ENCODE measurements at regions not wholly inside any gene's neighbourhood (a gene's known extent, or its start where the extent isn't known, plus 50 kb on each side); places are given as distances from the start of the nearest gene placed in this dataset.

DNA sequence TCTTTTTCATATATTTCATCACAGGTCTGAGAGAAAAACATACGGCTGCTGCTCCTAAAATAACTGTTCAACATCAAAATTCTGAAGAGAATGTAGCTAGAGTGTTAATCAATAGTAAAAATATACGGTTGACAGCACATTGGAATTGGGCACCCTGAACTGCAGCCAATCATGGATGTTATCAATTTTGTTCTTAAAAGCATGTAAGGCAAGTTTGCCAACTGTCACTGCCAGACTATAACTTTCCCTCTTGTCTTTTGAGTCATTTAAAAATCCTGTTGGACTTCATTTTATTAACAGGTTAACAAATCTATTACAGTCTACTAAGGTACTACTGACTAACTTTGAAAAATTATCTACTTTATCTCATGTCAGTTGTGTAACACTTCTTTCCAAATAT, 592.8 kb downstream of the HACE1 start:
- no peak overlapping the region for H2AFZ ChIP-seq (ENCODE audit: low read depth, low read length)
- no peak for DNase-seq (ENCODE audit: low read depth, low spot score)

More for the DNA sequence above, 592.8 kb downstream of the HACE1 start:
- Histone ChIP-seq H3K27me3 (ENCODE audit: control insufficient read depth in 2 of 2, insufficient read depth in 2 of 2, low read length in 2 of 2) (no peaks in the 10 kb centered on the region), H3K9ac (replicated peaks; ENCODE audit: extremely low read depth, insufficient read depth, low read length) (no peak overlapping the region), H3K79me2 (ENCODE audit: control insufficient read depth, insufficient read depth, low read length) (no peaks in the 10 kb centered on the region), H3K9me1 (replicated peaks; ENCODE audit: control insufficient read depth, extremely low read depth, insufficient read depth, low read length) (no peaks in the 10 kb centered on the region), H3K4me3 (replicated peaks in 1 of 3; ENCODE audit: insufficient read depth in 1 of 3, low read depth in 1 of 3, low read length in 3 of 3) (no peak overlapping the region), H3K27ac (ENCODE audit: insufficient read depth, low read depth, low read length) (no peak overlapping the region), H4K20me1 (replicated peaks; ENCODE audit: control insufficient read depth, extremely low read depth, insufficient read depth, low read length) (no peaks in the 10 kb centered on the region), H3K9me3 (replicated peaks; ENCODE audit: control insufficient read depth, insufficient read depth, low read length) (no peaks in the 10 kb centered on the region), H3K4me1 (ENCODE audit: control insufficient read depth, extremely low read depth, insufficient read depth, low read length) (no peaks in the 10 kb centered on the region), H3K36me3 (ENCODE audit: control insufficient read depth in 2 of 2, extremely low read depth in 1 of 2, insufficient read depth in 2 of 2, low read length in 2 of 2) (no peaks in the 10 kb centered on the region), H3K4me2 (ENCODE audit: insufficient read depth, low read length) (no peak overlapping the region)
- intact Hi-C loops (cut with micrococcal nuclease) (no loop called here), dilution Hi-C loops (cut with MboI; ENCODE audit: extremely low pct_ligation_motif_present, low sequenced_read_pairs) (no loop called here)
- TF ChIP-seq FOS (IDR thresholded peaks at IDR 0.05; ENCODE audit: borderline replicate concordance, insufficient read depth, low read length) (no peak), POLR2AphosphoS5 (IDR thresholded peaks at IDR 0.05; ENCODE audit: insufficient read depth, low read depth, low read length) (no peak), JUN (IDR thresholded peaks at IDR 0.05; ENCODE audit: borderline replicate concordance, insufficient read depth, insufficient read length, low read depth) (no peak), GATA2 (IDR thresholded peaks at IDR 0.05; ENCODE audit: insufficient read depth, insufficient read length, low read depth, low read length) (no peak), POLR2A (IDR thresholded peaks at IDR 0.05; ENCODE audit: low read depth, low read length) (no peak), MYC (IDR thresholded peaks at IDR 0.05; ENCODE audit: low read depth, low read length) (no peak), EZH2 (IDR thresholded peaks at IDR 0.05; ENCODE audit: borderline replicate concordance, low read depth, low read length, severe bottlenecking) (no peak)
- TF ChIP-seq, protein P1, sequence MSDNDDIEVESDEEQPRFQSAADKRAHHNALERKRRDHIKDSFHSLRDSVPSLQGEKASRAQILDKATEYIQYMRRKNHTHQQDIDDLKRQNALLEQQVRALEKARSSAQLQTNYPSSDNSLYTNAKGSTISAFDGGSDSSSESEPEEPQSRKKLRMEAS (IDR thresholded peaks at IDR 0.05; ENCODE audit: insufficient read depth, insufficient read length): no peak
- TF ChIP-seq, protein P2, sequence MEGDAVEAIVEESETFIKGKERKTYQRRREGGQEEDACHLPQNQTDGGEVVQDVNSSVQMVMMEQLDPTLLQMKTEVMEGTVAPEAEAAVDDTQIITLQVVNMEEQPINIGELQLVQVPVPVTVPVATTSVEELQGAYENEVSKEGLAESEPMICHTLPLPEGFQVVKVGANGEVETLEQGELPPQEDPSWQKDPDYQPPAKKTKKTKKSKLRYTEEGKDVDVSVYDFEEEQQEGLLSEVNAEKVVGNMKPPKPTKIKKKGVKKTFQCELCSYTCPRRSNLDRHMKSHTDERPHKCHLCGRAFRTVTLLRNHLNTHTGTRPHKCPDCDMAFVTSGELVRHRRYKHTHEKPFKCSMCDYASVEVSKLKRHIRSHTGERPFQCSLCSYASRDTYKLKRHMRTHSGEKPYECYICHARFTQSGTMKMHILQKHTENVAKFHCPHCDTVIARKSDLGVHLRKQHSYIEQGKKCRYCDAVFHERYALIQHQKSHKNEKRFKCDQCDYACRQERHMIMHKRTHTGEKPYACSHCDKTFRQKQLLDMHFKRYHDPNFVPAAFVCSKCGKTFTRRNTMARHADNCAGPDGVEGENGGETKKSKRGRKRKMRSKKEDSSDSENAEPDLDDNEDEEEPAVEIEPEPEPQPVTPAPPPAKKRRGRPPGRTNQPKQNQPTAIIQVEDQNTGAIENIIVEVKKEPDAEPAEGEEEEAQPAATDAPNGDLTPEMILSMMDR (IDR thresholded peaks at IDR 0.05; ENCODE audit: extremely low read depth in 1 of 2, insufficient read depth in 1 of 2, low read depth in 1 of 2, low read length in 2 of 2): no peak
- no peak for FAIRE-seq
- ChIA-PET CTCF (no interaction called here), POLR2A (no interaction called here)
- BruUV-seq (replicated peaks): no TSS peak

Measured in endothelial cell of umbilical vein (primary cell).